ENCODE measurements at regions not wholly inside any gene's neighbourhood (a gene's known extent, or its start where the extent isn't known, plus 50 kb on each side); places are given as distances from the start of the nearest gene placed in this dataset.

DNA sequence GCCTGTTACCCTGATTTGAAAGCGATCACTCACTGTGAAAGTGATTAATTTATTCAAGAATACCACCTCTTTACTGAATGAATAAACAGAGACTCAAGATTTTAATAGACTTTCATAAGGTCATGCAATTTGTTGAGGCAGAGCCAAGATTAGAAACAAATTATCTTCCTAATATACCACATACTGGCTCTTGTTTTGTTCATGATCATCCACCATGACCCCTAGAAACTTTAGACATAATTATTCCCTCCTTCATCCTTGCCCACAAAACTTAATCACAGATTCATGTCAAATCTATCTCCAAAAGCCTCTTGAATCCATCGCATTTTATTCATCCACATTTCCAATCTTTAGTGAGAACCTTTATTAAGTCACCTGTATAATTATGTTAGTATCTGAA, 152.3 kb downstream of the ATXN7L3B start:
- CTCF ChIA-PET = interaction anchor here (0.5 kb wide), 1 partner anchor 1415 kb away, joined by 3 read pairs; no protein-coding TSS in a partner anchor
- Mint-ChIP-seq H3K36me3 (no peaks in the 10 kb centered on the region), H3K27ac (no peak overlapping the region), H3K27me3 (peaks cover 0 to 2% of the 10 kb centered on the region in 2 donors), H3K4me1 (no peaks in the 10 kb centered on the region), H3K4me3 (no peak overlapping the region), H3K9me3 (no peaks in the 10 kb centered on the region)
- no peak for DNase-seq
- Histone ChIP-seq H3K4me3 (ENCODE audit: low read length) (no peak overlapping the region), H3K36me3 (ENCODE audit: insufficient read depth, low read length) (no peaks in the 10 kb centered on the region), H3K27me3 (ENCODE audit: insufficient read depth, low read length, poor library complexity, severe bottlenecking) (no peaks in the 10 kb centered on the region), H3K27ac (ENCODE audit: low read depth, low read length) (no peak overlapping the region), H3K4me1 (ENCODE audit: insufficient read depth, low read length) (no peaks in the 10 kb centered on the region), H3K9me3 (ENCODE audit: low read length) (no peaks in the 10 kb centered on the region)
- POLR2A ChIA-PET = no interaction called here

DNA sequence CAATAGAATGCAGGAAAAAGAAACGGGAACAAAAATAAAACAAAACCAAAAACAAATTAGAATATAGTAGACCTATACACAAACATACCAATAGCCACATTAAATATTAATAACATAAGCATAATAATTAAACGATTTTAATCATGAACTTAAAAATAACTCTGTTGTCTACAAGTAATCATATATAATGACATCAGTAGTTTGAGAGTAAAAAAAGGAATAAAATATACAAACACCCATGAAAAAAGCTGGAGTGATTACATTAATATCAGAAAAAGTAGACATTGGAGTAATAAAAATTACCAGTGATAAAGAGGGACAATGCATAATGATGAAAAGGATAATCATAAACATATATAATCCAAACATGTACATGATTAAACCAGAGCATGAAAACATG, 181.8 kb downstream of the ATXN7L3B start:
- Mint-ChIP-seq H3K27ac (no peak overlapping the region), H3K27me3 (no peaks in the 10 kb centered on the region), H3K4me3 (no peak overlapping the region), H3K9me3 (peaks cover 0 to 2% (median 0%) of the 10 kb centered on the region in 5 donors), H3K4me1 (no peaks in the 10 kb centered on the region), H3K36me3 (no peaks in the 10 kb centered on the region)
- CTCF ChIA-PET = no interaction called here
- H3K4me3 ChIP-seq (ENCODE audit: low read length) = no peak overlapping the region
- no peak overlapping the region for H3K27ac ChIP-seq (ENCODE audit: low read depth, low read length)
- POLR2A ChIA-PET = no interaction called here
- H3K4me1 ChIP-seq (ENCODE audit: insufficient read depth, low read length) = no peaks in the 10 kb centered on the region
- no peaks in the 10 kb centered on the region for H3K36me3 ChIP-seq (ENCODE audit: insufficient read depth, low read length)
- H3K27me3 ChIP-seq (ENCODE audit: insufficient read depth, low read length, poor library complexity, severe bottlenecking) = no peaks in the 10 kb centered on the region
- DNase-seq = no peak
- no peaks in the 10 kb centered on the region for H3K9me3 ChIP-seq (ENCODE audit: low read length)

- H3K36me3 Mint-ChIP-seq = no peaks in the 10 kb centered on the region
- no peak overlapping the region for H3K27ac Mint-ChIP-seq
- Histone ChIP-seq H3K4me3 (ENCODE audit: low read length) (no peak overlapping the region), H3K36me3 (ENCODE audit: insufficient read depth, low read length) (no peaks in the 10 kb centered on the region), H3K4me1 (ENCODE audit: insufficient read depth, low read length) (no peaks in the 10 kb centered on the region), H3K27ac (ENCODE audit: low read depth, low read length) (no peak overlapping the region), H3K27me3 (ENCODE audit: insufficient read depth, low read length, poor library complexity, severe bottlenecking) (no peaks in the 10 kb centered on the region), H3K9me3 (ENCODE audit: low read length) (no peaks in the 10 kb centered on the region)
- H3K9me3 Mint-ChIP-seq = peaks cover 0 to 2% (median 0%) of the 10 kb centered on the region in 5 donors
- H3K4me1 Mint-ChIP-seq = no peaks in the 10 kb centered on the region
- DNase-seq = no peak
- ChIA-PET POLR2A (no interaction called here), CTCF (no interaction called here)
- no peak overlapping the region for H3K4me3 Mint-ChIP-seq
- no peaks in the 10 kb centered on the region for H3K27me3 Mint-ChIP-seq
Measured at GRCh38 chr12:74722709-74723108, 185.1 kb downstream of the ATXN7L3B start.

- no peak overlapping the region for H3K4me3 ChIP-seq (ENCODE audit: low read length)
- POLR2A ChIA-PET = no interaction called here
- CTCF ChIA-PET = no interaction called here
Measured at GRCh38 chr12:74725154-74725553, 187.5 kb downstream of the ATXN7L3B start.

DNA sequence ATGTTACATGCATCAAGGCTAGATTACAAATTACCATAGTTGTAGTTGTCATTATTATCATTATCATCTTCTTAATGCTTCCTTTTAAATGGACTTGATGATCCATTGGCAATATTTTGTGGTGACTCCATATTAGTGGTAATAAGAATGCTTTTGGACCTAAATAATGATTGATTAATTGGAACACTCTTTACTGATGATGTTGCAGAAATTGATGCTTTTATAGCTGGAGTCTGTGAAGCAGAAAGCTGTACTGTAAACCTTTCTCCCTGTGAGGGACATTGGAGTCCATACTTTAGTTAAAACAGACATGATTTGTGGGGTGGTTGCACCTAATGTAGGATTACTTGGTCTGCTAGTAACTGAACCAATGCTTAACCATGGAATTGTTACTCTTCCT, 190.4 kb downstream of the ATXN7L3B start:
- Histone ChIP-seq H3K4me1 (ENCODE audit: insufficient read depth, low read length) (no peaks in the 10 kb centered on the region), H3K27me3 (ENCODE audit: insufficient read depth, low read length, poor library complexity, severe bottlenecking) (no peaks in the 10 kb centered on the region), H3K9me3 (ENCODE audit: low read length) (no peaks in the 10 kb centered on the region), H3K4me3 (ENCODE audit: low read length) (no peak overlapping the region), H3K36me3 (ENCODE audit: insufficient read depth, low read length) (no peaks in the 10 kb centered on the region), H3K27ac (ENCODE audit: low read depth, low read length) (no peak overlapping the region)
- POLR2A ChIA-PET = no interaction called here
- no peak for DNase-seq
- no peaks in the 10 kb centered on the region for H3K4me1 Mint-ChIP-seq
- no peaks in the 10 kb centered on the region for H3K36me3 Mint-ChIP-seq
- H3K27me3 Mint-ChIP-seq = peaks cover 0 to 3% of the 10 kb centered on the region in 2 donors
- H3K9me3 Mint-ChIP-seq = no peaks in the 10 kb centered on the region
- CTCF ChIA-PET = no interaction called here
- no peak overlapping the region for H3K4me3 Mint-ChIP-seq
- no peak overlapping the region for H3K27ac Mint-ChIP-seq

More at GRCh38 chr12:74725154-74725553, 187.5 kb downstream of the ATXN7L3B start:
- Mint-ChIP-seq H3K4me1 (no peaks in the 10 kb centered on the region), H3K27ac (no peak overlapping the region), H3K9me3 (no peaks in the 10 kb centered on the region), H3K36me3 (no peaks in the 10 kb centered on the region), H3K27me3 (no peaks in the 10 kb centered on the region), H3K4me3 (no peak overlapping the region)
- H3K4me1 ChIP-seq (ENCODE audit: insufficient read depth, low read length) = no peaks in the 10 kb centered on the region
- no peak overlapping the region for H3K27ac ChIP-seq (ENCODE audit: low read depth, low read length)
- H3K27me3 ChIP-seq (ENCODE audit: insufficient read depth, low read length, poor library complexity, severe bottlenecking) = no peaks in the 10 kb centered on the region
- no peaks in the 10 kb centered on the region for H3K36me3 ChIP-seq (ENCODE audit: insufficient read depth, low read length)
- DNase-seq = no peak
- H3K9me3 ChIP-seq (ENCODE audit: low read length) = no peaks in the 10 kb centered on the region

GRCh38 chr12:74732164-74732784, 194.6 kb downstream of the ATXN7L3B start:
- CTCF ChIA-PET = no interaction called here
- Mint-ChIP-seq H3K4me3 (no peak overlapping the region), H3K9me3 (no peaks in the 10 kb centered on the region), H3K36me3 (no peaks in the 10 kb centered on the region), H3K4me1 (no peaks in the 10 kb centered on the region), H3K27ac (no peak overlapping the region), H3K27me3 (peaks cover 0 to 3% of the 10 kb centered on the region in 2 donors)
- DNase-seq = no peak
- no peaks in the 10 kb centered on the region for H3K27me3 ChIP-seq (ENCODE audit: insufficient read depth, low read length, poor library complexity, severe bottlenecking)
- H3K9me3 ChIP-seq (ENCODE audit: low read length) = no peaks in the 10 kb centered on the region
- no peak overlapping the region for H3K27ac ChIP-seq (ENCODE audit: low read depth, low read length)
- no peaks in the 10 kb centered on the region for H3K4me1 ChIP-seq (ENCODE audit: insufficient read depth, low read length)
- no peaks in the 10 kb centered on the region for H3K36me3 ChIP-seq (ENCODE audit: insufficient read depth, low read length)
- POLR2A ChIA-PET = no interaction called here
- no peak overlapping the region for H3K4me3 ChIP-seq (ENCODE audit: low read length)

DNA sequence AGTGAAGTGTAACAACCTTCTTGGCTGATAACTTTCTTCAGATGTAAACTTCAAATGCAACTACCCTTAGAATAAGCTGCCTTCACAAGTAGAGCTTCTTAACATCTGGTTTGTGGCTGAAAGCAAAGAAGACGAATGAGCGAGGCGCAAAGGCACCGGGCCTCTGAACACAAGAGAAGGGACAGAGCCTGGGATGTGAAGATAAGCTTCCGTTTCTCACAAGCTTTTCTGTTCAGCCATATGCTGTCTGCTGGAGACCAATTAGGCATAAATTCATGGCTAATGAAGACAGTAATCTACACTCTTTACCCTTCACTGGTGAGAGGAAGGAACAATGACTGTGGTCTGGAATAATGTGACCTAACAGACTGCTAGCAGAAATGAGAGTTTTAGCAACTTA, 195.2 kb downstream of the ATXN7L3B start:
- Mint-ChIP-seq H3K27me3 (peaks cover 0 to 3% of the 10 kb centered on the region in 2 donors), H3K9me3 (no peaks in the 10 kb centered on the region), H3K4me3 (no peak overlapping the region), H3K36me3 (no peaks in the 10 kb centered on the region), H3K27ac (no peak overlapping the region), H3K4me1 (no peaks in the 10 kb centered on the region)
- H3K4me1 ChIP-seq (ENCODE audit: insufficient read depth, low read length) = no peaks in the 10 kb centered on the region
- no peaks in the 10 kb centered on the region for H3K36me3 ChIP-seq (ENCODE audit: insufficient read depth, low read length)
- DNase-seq = no peak
- H3K9me3 ChIP-seq (ENCODE audit: low read length) = no peaks in the 10 kb centered on the region
- H3K27ac ChIP-seq (ENCODE audit: low read depth, low read length) = no peak overlapping the region
- no peak overlapping the region for H3K4me3 ChIP-seq (ENCODE audit: low read length)
- CTCF ChIA-PET = no interaction called here
- H3K27me3 ChIP-seq (ENCODE audit: insufficient read depth, low read length, poor library complexity, severe bottlenecking) = no peaks in the 10 kb centered on the region
- POLR2A ChIA-PET = no interaction called here

GRCh38 chr12:74741112-74741511, 203.5 kb downstream of the ATXN7L3B start:
- H3K36me3 Mint-ChIP-seq = no peaks in the 10 kb centered on the region

More at GRCh38 chr12:74741112-74741511, 203.5 kb downstream of the ATXN7L3B start:
- no peak overlapping the region for H3K4me3 Mint-ChIP-seq
- DNase-seq = no peak
- no peaks in the 10 kb centered on the region for H3K4me1 Mint-ChIP-seq
- POLR2A ChIA-PET = no interaction called here
- no peak overlapping the region for H3K27ac ChIP-seq (ENCODE audit: low read depth, low read length)
- no peaks in the 10 kb centered on the region for H3K4me1 ChIP-seq (ENCODE audit: insufficient read depth, low read length)
- H3K27ac Mint-ChIP-seq = no peak overlapping the region
- H3K4me3 ChIP-seq (ENCODE audit: low read length) = no peak overlapping the region
- no peaks in the 10 kb centered on the region for H3K27me3 Mint-ChIP-seq
- no peaks in the 10 kb centered on the region for H3K9me3 ChIP-seq (ENCODE audit: low read length)
- no peaks in the 10 kb centered on the region for H3K27me3 ChIP-seq (ENCODE audit: insufficient read depth, low read length, poor library complexity, severe bottlenecking)
- no peaks in the 10 kb centered on the region for H3K36me3 ChIP-seq (ENCODE audit: insufficient read depth, low read length)
- CTCF ChIA-PET = interaction anchor here (0.8 kb wide), 1 partner anchor 19 kb away, joined by 3 read pairs; no protein-coding TSS in a partner anchor
- no peaks in the 10 kb centered on the region for H3K9me3 Mint-ChIP-seq
